Bronchial epithelial cell (primary cell): ENCODE measurements at regions not wholly inside any gene's neighbourhood (a gene's known extent, or its start where the extent isn't known, plus 50 kb on each side); places are given as distances from the start of the nearest gene placed in this dataset.

ENCODE experiments used
- DNase-seq: peaks from one replicate; pipeline ENCODE4 v3.0.0-alpha.2; 2010; ENCODE audit warnings: low read depth
- FAIRE-seq: peaks from 2 replicates; lab custom pipeline; 2011; peaks lifted over from hg19 to GRCh38; lab: Jason Lieb, UNC
- H3K27me3 ChIP-seq: 2 replicates; pipeline ENCODE4 v1.5.1; 2011; ENCODE audit warnings: low read length; ENCODE audit not compliant: control insufficient read depth, insufficient read depth
- H3K36me3 ChIP-seq: 2 replicates; pipeline ENCODE4 v1.5.1; 2011; ENCODE audit warnings: low read length; ENCODE audit not compliant: control insufficient read depth, insufficient read depth
- H3K4me3 ChIP-seq: 2 replicates; pipeline ENCODE4 v1.5.1; 2011; ENCODE audit warnings: mild to moderate bottlenecking, low read depth, low read length, control low read depth
- TF ChIP-seq, protein P1 (sequence below): IDR thresholded peaks from 2 replicates; pipeline ENCODE4 v1.5.1; 2011; ENCODE audit warnings: mild to moderate bottlenecking, moderate library complexity, low read length, control low read depth, inconsistent platforms; ENCODE audit not compliant: insufficient read depth, severe bottlenecking

GRCh38 chr7:41175435-41175834 lies 527.5 kb downstream of the INHBA start:
- no peak for FAIRE-seq
- TF ChIP-seq, protein P1, sequence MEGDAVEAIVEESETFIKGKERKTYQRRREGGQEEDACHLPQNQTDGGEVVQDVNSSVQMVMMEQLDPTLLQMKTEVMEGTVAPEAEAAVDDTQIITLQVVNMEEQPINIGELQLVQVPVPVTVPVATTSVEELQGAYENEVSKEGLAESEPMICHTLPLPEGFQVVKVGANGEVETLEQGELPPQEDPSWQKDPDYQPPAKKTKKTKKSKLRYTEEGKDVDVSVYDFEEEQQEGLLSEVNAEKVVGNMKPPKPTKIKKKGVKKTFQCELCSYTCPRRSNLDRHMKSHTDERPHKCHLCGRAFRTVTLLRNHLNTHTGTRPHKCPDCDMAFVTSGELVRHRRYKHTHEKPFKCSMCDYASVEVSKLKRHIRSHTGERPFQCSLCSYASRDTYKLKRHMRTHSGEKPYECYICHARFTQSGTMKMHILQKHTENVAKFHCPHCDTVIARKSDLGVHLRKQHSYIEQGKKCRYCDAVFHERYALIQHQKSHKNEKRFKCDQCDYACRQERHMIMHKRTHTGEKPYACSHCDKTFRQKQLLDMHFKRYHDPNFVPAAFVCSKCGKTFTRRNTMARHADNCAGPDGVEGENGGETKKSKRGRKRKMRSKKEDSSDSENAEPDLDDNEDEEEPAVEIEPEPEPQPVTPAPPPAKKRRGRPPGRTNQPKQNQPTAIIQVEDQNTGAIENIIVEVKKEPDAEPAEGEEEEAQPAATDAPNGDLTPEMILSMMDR, result no peak
- no peak overlapping the region for H3K4me3 ChIP-seq
- no peak for DNase-seq
- no peaks in the 10 kb centered on the region for H3K36me3 ChIP-seq
- no peaks in the 10 kb centered on the region for H3K27me3 ChIP-seq

GRCh38 chr7:41174521-41174920 lies 528.4 kb downstream of the INHBA start:
- H3K27me3 ChIP-seq, result no peaks in the 10 kb centered on the region
- H3K4me3 ChIP-seq, result no peak overlapping the region
- DNase-seq (no peak), FAIRE-seq (no peak)
- no peaks in the 10 kb centered on the region for H3K36me3 ChIP-seq
- TF ChIP-seq, protein P1, result no peak

DNA sequence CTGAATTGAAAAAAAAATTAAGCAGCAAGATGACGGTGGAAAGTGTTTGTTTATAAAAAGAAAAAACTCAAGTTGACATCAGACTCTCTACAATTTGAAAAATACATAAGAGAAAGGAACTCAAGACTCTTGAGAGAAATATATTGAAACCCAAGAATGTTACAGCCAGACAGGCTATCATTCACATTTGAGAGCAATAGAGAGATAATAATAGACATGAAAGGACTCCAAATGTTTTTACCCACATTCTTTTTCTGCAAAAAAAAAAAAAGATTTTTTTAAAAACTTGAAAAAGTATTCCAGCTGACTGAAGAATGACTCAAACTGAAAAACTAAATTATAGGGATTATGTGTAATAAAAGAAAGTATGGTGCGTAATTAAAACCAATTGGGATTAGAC lies 532.4 kb downstream of the INHBA start:
- FAIRE-seq (no peak), DNase-seq (no peak)
- H3K27me3 ChIP-seq, result no peaks in the 10 kb centered on the region
- TF ChIP-seq, protein P1, result no peak
- no peak overlapping the region for H3K4me3 ChIP-seq
- H3K36me3 ChIP-seq, result no peaks in the 10 kb centered on the region

GRCh38 chr7:41169317-41169716 lies 533.6 kb downstream of the INHBA start:
- Histone ChIP-seq H3K4me3 (no peak overlapping the region), H3K27me3 (no peaks in the 10 kb centered on the region), H3K36me3 (no peaks in the 10 kb centered on the region)
- DNase-seq (peak; percentile 85), FAIRE-seq (no peak)
- TF ChIP-seq, protein P1, result no peak

DNA sequence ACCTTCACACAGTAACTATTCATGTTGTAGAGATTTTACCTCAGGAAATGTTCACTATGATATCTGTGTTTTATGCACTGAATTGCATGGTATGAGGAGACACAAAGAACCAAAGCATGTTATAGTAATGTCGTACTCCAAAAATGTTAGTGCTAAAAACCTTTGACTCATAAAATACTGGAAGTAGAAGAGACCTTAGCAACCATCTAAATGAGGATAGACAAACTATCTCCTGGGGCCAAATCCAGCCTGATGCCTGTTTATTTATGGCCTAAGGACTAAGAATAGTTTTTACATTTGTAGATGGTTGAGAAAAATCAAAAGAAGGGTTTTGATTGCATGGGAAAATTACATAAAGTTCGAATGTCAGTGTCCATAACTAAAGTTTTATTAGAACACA lies 535.1 kb downstream of the INHBA start:
- no peak for FAIRE-seq

GRCh38 chr7:41164440-41164839 lies 538.5 kb downstream of the INHBA start:
- DNase-seq (no peak), FAIRE-seq (no peak)
- TF ChIP-seq, protein P1, result no peak
- no peak overlapping the region for H3K4me3 ChIP-seq
- no peaks in the 10 kb centered on the region for H3K36me3 ChIP-seq
- H3K27me3 ChIP-seq, result no peaks in the 10 kb centered on the region

More for the DNA sequence above, 535.1 kb downstream of the INHBA start:
- Histone ChIP-seq H3K4me3 (no peak overlapping the region), H3K27me3 (no peaks in the 10 kb centered on the region), H3K36me3 (no peaks in the 10 kb centered on the region)
- no peak for DNase-seq
- TF ChIP-seq, protein P1, result no peak
